NCI-H510A (cell line): ENCODE measurements at regions not wholly inside any gene's neighbourhood (a gene's known extent, or its start where the extent isn't known, plus 50 kb on each side); places are given as distances from the start of the nearest gene placed in this dataset.
"Not testable (repeated sequence)": the region's sequence is repeated elsewhere in the genome, so short reads cannot be mapped to it uniquely, and the experiment has no call there.

Experiments
- DNase-seq: peaks from one replicate; lab custom pipeline; 2025; lab: John Stamatoyannopoulos, UW

DNA sequence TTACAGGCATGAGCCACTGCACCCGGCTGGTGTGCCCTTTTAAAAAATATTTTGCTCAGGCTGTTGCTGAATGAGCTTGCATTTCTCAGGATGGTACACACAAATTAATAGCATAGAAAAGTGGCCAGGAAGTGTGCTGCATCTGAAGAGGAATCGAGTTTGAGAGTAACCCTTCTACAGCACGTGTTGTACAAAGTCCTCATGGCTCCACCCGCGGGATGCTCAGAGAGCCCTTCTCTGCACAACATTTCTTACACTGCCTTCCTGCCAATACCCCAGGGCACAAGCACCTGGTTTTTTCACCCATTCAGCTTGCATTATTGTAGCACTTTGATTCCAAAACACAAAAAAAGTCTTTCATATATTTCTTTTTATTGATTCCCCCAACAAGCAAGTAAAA lies 90.1 kb upstream of the NEDD4L start:
- DNase-seq, result no peak

DNA sequence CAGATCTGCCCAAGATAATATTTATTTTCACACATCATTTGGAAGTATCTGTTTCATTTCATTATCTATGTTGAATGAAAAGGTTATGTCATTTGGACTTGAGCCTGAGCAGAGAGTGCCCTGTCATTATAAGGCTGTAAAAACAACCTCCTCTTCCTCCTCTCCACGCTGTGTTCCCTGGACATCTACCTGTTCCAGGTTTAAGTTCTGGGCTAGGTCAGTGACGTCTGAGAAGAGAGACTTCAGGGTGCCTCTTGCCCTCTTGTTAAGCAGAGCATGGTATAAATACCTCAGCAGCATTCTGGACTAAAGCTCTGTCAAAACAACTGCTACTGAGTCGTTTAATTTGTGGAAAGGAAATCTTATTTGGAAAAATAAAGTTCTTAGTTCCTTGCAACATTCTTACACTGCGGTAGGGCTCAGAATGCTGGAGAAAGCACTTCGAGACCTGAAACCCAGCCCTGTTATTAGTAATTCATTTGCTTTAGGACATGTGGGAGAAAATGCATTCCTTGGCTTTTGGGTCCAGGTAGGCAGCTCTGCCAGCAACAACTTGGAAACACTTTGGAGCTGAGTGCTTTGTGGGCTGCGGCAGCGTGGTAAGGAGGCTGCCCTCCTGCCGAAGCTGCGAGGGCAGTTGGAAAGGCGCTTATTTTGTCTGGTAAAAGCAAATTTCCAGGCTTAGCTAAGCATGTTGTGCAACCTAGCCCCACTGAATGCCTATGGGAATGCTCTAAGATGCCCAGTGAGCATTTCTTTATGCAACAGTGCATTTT lies 91.8 kb upstream of the NEDD4L start:
- DNase-seq, result no peak

DNA sequence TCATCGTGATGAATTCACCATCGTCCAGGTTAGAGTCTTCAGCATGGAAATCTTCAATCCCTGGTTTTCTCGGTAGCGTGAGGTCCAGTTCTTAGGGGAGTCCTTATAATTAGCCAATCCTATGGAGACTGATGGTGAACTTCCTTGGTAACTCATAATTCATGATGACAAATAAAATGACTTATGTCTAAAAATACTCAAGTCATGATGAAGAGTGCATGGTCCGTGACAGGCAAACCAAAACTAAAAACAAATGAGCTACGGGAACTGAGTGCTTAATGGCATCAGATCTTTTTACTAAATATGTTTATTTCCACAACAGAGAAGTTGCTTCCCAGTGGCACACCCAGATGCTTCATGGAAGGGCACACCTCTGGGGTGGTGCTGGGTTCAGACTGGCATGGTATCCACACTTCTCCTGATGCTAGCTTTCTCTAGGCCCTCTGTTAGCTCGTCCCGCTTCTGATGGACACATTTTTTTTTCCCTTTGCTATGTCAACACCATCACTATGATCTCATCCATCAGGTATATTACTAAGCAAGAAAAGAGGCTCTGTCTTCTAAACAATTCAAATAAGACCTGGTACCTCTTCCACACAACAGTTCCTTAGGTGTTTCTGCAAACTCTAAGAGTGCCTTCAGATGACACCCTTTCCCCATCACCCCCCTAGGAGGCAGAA lies 92.8 kb upstream of the NEDD4L start:
- no peak for DNase-seq

DNA sequence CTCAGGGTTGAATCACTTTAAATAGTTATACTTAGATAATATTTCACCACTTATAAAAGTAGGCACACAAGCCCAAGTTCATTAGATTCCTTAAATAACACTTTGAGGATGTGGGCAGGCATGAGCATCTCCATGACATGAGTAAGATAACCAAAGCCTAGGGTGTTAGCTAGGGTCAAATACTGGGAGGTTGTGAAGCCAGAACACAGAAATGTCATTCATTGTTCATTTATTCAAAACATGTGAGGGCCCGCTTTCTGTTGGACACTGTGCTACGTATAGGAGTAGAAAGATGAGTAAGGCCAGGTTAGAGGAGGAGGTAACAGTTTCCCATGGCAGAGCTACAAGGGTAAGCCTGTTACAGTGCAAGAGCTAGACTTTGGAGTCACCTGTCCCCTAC lies 93.5 kb upstream of the NEDD4L start:
- no peak for DNase-seq

DNA sequence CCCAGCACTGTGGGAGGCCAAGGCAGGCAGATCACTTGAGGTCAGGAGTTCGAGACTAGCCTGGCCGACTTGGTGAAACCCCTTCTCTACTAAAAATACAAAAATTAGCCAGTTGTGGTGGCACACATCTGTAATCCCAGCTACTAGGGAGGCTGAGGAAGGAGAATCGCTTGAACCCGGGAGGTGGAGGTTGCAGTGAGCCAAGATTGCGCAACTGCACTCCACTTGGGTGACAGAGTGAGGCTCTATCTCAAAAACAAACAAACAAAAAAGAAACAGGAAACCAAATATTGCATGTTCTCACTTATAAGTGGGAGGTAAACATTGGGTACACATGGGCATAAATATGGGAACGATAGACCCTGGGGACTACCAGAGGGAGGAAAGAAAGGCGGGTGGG lies 94.7 kb upstream of the NEDD4L start:
- not testable (repeated sequence) for DNase-seq

DNA sequence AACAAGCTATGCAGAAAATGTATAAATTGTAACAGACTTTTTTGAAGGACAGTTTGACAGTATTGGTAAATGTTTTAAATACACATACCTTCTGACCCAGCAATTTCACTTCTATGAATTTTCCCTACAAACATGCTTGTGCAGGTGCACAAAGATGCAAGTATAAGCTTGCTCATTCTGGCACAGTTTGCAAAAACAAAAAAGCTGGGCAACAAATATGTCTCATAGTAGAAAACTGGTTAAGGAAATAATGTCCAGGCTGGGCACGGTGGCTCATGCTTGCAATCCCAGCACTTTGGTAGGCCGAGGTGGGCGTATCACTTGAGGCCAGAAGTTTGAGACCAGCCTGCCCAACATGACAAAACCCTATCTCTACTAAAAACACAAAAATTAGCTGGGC lies 96.9 kb upstream of the NEDD4L start:
- DNase-seq, result no peak

DNA sequence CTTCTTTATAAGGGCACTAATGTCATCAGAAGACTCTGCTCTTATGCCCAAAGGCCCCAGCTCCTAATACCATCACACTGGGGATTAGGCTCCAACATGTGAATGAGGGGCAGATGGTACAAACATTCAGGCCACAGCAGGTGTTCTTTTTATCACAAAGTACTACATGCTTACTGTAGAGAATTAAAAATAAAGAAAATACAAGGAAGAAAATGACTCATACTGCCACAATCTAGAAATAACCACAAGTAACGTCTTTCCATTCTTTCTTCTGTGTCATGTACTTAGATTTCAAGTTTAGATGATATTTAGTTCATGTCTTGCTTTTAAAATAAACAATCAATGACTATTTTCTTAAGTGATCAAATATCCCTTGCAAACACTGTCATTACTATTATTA lies 100.3 kb upstream of the NEDD4L start:
- no peak for DNase-seq

DNA sequence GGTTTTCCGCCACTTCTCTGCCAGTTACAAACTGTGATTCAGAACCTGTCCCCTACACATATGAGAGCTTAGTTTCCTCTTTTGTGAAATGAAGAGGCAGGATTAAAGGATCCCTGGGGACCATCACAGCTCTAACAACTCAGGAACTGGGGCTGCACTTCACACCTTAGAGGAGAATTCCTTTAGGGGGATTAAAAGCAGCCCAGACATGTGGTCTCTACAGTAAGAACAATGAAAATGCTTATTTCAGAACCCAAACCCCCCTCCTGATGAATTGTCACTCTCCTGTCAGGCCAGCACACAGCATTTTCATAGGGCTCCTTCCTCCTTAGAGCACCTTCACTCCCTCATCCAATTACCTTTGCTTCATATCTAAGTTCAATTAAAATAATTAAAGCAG lies 101.5 kb upstream of the NEDD4L start:
- DNase-seq, result no peak

DNA sequence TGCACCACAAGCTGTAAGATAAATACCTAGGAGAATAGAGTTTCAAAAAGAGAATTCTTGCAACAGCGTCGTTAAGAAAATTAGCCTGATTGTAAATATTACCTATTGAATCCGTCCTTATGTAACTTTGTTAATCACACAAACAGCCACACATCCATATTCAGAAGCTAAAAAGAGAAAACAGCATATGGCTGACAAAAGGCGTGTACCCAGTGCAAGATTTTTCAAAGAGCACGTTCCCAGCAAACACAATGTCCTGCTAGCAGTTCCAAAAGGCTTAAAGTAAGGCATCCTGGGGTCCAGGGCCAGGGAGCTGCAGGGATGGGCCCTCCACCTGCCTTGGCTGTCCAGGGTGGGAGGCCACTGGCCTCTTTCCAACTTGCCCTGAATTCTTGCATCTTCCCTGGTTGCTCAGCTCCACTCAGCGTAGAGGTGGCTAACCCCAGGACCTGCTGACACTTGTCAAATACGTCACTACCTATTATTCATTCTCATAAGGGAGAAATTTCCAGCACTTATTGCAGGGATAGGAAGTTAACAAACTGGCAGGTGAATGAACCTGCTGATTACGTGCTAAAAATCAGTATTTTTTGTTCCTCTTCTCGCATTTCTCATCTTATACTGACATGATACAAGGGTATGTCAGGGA lies 102.1 kb upstream of the NEDD4L start:
- DNase-seq, result no peak

DNA sequence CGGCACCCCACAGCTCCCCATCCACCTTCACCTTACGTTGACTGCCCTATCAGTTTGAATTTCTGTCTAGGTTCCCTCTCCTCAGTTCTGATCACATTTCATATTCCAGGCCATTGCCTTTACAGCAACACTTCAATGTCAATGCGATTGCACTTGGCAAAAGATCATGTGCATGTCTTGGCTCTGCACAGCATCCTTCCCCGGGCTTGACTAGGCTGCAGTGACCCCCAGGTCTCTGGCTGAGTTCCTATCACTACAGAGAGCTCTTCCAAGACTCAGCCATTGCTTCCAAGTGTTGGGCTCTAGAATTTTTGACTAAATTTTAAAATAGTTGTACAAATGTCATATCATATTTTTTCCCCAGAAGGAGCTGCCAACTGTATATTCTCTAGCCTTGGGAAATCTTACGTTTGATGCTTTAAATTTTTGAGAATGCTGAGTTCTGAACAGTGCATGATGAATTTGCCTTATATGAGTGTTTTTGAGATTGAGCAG lies 103.8 kb upstream of the NEDD4L start:
- no peak for DNase-seq

DNA sequence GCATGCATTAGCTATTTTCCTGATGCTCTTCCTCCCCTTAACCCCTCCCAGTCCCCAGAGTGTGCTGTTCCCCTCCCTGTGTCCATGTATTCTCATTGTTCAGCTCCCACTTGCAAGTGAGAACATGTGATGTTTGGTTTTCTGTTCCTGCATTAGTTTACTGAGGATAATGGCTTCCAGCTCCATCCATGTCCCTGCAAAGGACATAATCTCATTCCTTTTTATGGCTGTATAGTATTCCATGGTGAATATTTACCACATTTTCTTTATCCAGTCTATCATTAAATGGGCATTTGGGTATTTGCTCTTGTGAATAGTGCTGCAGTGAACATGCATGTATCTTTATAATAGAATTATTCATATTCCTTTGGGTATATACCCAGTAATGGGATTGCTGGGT lies 109.7 kb upstream of the NEDD4L start:
- DNase-seq, result not testable (repeated sequence)

DNA sequence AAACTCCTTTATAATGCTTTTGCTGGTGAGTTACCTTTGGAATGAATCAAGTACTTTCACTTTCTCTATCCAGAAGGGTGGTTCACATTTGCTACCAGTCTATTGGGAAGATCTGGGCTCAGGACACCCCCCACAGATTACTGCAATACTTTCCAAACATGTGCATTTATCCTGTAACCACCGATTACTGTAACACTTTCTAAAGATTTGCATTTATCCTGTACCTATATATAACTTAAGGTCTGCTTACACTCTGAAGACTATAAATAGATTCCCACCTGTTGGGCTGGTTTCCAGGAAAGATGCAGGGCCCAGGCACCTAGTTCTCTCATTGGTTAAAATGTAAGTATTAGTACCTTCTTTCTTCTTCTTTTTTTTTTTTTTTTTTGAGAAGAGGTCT lies 113.0 kb upstream of the NEDD4L start:
- no peak for DNase-seq

DNA sequence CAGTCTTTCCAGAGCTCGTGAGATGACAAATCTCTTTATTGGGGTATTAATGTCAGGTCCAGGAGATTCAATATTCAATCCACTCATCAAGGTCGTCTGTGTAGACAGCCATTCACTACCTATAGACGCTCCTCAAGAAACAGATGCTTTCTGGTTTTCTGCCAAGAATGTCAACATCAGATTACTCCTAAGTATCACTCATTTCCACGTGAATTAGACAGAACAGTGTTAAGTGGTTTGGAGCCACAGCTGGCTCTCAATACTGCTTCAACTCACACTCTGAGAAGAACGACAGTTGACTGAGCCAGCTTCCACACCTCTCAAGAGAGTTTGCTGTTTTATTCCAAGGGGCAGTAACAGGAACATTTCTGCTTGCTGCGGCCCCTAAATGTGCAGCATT lies 113.5 kb upstream of the NEDD4L start:
- peak; percentile 21 for DNase-seq

DNA sequence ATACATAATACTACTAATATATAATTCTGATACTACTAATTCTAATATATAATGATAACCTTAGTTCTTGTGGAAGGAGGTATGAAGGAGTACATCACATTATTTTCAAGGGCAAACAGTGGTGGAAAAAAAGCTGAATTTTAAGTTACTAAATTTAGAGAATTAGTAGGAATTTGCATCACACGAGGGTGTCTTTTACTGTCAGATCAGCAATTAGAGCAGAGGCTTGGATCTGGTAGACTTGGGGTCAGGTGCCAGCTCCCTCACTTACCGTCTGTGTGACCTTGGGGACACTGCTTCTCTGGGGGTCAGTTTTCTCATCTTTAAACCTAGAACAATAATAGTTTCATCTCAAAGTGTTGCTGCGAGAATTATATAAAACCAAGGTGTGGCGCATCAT lies 114.1 kb upstream of the NEDD4L start:
- DNase-seq, result no peak

DNA sequence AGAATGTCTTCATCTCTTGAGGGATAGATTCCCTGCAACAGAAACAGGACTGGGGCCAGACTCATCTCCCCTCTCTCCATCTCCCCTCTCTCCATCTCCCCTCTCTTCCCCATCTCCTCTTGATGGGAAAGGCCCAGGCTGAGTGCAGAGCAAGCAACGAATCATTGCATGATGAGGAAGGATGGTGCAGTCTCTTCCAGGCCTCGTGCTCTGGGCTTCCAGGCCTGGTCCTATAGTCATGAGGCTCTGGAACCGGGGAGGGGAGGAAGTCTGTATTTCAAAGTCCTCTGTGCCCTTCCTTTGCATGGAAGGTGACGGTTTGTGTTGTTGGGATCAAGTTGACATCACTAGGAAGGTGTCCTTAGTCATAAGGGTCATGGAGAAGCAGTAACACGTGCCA lies 115.6 kb upstream of the NEDD4L start:
- DNase-seq, result no peak

DNA sequence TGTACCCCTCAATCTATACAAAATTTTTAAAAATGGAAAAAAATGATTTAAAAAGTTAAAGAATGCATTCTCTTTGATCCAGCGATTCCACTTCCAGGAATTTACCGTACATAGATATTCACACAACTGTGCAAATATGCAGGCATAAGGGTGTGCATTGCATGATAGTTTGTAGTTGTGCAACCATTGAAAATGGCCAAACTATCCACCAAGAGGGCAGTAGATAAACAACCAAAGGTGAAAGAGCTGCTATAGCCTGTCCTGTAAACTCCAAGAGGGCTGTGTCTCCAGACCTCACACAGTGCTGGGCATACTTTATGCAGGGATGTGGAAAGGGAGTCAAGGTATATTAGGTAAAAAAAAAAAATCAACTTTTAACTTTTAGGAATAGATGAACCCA lies 116.5 kb upstream of the NEDD4L start:
- no peak for DNase-seq

DNA sequence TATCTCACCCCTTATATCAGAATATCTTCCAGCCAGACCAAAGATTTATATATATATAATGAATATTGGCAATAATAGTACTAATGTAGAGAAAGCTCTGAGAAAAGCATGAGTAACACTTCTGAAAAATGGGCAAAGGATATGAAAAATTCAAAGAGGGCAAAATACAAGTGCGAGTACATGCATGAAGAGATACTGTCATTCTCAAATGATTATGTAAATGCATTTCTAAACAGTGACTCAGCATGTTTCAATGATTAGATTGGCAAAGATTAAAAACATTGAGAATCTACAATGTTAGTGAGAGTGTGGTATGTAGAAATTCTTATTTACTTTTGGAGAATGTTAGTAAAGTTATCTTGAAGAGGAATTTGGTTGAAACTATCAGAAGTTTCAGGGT lies 118.3 kb upstream of the NEDD4L start:
- DNase-seq, result no peak

DNA sequence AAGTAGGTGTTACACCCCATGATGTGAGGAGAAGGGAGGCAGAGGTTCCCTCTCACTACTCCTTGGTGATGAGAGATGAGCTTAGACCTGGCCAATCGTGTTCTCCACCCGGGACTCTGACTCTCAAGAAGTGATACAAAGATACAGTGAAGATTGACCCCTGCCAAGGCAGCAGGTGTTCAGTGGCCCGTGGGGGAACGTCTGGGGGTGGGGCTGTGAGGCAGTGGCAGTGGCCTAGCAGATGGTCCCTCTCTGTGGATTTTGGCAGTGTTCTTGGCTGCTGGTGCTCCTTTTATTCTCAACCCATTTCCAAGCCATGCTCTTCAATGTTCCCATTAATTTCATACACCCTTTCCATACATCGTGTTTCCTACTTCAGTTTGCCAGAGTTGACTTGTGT lies 120.4 kb upstream of the NEDD4L start:
- DNase-seq, result no peak

DNA sequence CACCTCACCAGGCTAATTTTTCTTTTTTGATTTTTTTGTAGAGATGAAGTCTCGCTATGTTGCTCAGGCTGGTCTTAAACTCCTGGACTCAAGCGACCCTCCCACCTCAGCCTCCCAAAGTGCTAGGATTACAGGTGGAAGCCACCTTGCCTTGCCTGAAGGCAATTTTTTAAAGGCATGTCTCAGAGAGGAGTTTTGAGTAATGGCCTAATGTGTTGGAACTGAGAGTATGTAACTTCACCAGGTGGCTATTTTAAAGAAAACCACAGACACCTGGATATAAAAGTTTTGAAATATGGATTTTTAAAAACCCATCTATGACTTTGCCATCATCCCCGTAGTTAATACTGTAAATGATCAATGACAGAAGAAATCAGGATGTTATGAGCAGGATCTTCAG lies 119.8 kb upstream of the ATP8B1 start:
- no peak for DNase-seq

DNA sequence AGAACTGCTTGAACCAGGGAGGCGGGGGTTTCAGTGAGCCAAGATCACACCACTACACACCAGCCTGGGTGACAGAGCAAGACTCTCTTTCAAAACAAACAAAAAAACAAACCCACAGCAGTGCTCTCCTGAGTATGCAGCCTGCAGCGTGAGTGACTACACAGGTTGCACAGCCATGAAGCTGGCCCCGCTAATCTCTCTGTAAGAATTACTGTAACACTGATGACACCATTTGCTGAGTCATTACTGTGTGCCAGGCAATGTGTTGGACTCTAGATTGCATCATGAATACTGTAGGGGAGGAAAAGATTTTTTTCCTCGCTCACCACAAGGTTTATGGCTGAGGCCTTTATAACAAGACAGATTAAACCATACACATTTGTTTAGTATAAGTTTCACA lies 118.6 kb upstream of the ATP8B1 start:
- no peak for DNase-seq

DNA sequence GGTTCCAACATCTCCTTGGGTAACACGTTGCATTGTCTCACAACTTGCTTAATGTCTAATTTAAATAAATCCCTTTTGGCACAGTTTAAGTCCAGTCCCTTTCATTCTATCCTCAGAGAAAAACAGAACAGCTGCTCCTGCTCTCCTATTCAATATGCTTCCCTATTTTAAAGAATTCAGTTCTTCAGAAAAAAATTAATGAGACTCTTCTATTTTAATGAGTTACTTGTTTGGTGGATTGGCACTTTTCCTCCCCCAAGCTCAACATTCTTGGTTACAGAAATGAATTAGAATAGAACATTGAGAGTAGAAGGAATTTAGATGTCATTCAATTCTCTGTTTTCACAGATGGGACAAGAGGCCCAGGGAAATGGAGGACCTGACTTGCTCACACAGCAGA lies 116.9 kb upstream of the ATP8B1 start:
- no peak for DNase-seq

DNA sequence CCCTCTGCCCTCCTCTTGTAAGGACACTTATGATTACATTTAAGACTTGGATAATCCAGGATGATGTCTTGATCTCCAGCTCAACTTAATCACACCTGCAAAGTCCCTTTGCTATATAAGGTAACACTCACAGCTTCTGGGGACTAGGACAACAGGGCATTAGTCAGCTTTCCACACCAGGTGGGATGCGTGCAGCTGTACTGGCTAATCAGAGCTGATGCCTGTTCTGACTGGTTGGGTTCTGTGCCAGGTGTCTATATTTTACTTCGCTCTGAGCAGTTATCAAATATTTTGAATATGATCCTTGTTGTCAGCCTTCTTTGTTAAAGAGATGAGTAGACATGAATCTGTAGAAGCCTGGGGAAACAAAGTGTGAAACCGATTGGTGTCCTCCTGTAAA lies 115.5 kb upstream of the ATP8B1 start:
- peak; percentile 12 for DNase-seq

DNA sequence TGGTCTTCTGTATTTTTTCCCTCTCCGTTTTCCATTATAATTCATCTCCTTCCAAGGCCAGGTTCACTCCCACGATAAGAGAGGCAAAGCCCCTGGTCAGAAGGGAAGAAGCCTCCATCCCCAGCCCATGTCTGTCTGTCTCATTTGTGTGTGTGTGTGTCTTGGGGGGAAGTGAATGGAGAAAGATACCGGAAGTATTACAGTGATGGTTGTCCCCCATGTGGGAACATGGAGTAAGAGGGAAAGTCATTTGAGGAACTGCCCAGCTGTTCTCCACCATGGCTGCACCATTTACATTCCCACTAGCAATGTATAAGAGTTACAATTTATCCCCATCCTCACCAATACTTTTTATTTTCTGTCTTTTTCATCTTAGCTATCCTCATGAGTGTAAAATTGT lies 113.6 kb upstream of the ATP8B1 start:
- DNase-seq, result no peak
